ENCODE measurements at regions not wholly inside any gene's neighbourhood (a gene's known extent, or its start where the extent isn't known, plus 50 kb on each side); places are given as distances from the start of the nearest gene placed in this dataset.

- no peak for DNase-seq
Measured at GRCh38 chr5:124352312-124352711, 394.1 kb downstream of the ZNF608 start.

GRCh38 chr5:124349931-124350330, 396.5 kb downstream of the ZNF608 start:
- no peak for DNase-seq

- no peak for DNase-seq
Measured at GRCh38 chr5:124343451-124343867, 403.0 kb downstream of the ZNF608 start.

GRCh38 chr5:124342986-124343385, 403.5 kb downstream of the ZNF608 start:
- DNase-seq = no peak

- no peak for DNase-seq
Measured at GRCh38 chr5:124342584-124342983, 403.9 kb downstream of the ZNF608 start.

GRCh38 chr5:124342027-124342471, 404.4 kb downstream of the ZNF608 start:
- DNase-seq = no peak

GRCh38 chr5:124341066-124341858, 405.2 kb downstream of the ZNF608 start:
- DNase-seq = no peak

- no peak for DNase-seq
Measured at GRCh38 chr5:124337996-124338395, 408.4 kb downstream of the ZNF608 start.

GRCh38 chr5:124333298-124333979, 413.0 kb downstream of the ZNF608 start:
- DNase-seq = no peak

- no peak for DNase-seq
Measured at GRCh38 chr5:124332273-124332672, 414.2 kb downstream of the ZNF608 start.

GRCh38 chr5:124330595-124331220, 415.7 kb downstream of the ZNF608 start:
- DNase-seq = no peak

- DNase-seq = no peak
Measured at GRCh38 chr5:124328201-124328600, 418.2 kb downstream of the ZNF608 start.

GRCh38 chr5:124318661-124319060, 427.8 kb downstream of the ZNF608 start:
- no peak for DNase-seq

GRCh38 chr5:124317451-124317850, 429.0 kb downstream of the ZNF608 start:
- DNase-seq = no peak

GRCh38 chr5:124315741-124316415, 430.6 kb downstream of the ZNF608 start:
- no peak for DNase-seq

- no peak for DNase-seq
Measured at GRCh38 chr5:124310453-124310852, 436.0 kb downstream of the ZNF608 start.

GRCh38 chr5:124309241-124309980, 437.0 kb downstream of the ZNF608 start:
- no peak for DNase-seq

GRCh38 chr5:124303366-124303765, 443.1 kb downstream of the ZNF608 start:
- DNase-seq = no peak

GRCh38 chr5:124302533-124302932, 443.9 kb downstream of the ZNF608 start:
- DNase-seq = no peak

- no peak for DNase-seq
Measured at GRCh38 chr5:124301850-124302249, 444.6 kb downstream of the ZNF608 start.

- no peak for DNase-seq
Measured at GRCh38 chr5:124300815-124301621, 445.4 kb downstream of the ZNF608 start.

GRCh38 chr5:124297826-124298225, 448.6 kb downstream of the ZNF608 start:
- DNase-seq = no peak
